B cell (primary cell): ENCODE measurements at regions not wholly inside any gene's neighbourhood (a gene's known extent, or its start where the extent isn't known, plus 50 kb on each side); places are given as distances from the start of the nearest gene placed in this dataset.

Experiments used
- EZH2 ChIP-seq: IDR thresholded peaks from 2 replicates; pipeline ENCODE4 v1.6.1; 2012; ENCODE audit warnings: borderline replicate concordance, low read depth, mild to moderate bottlenecking, moderate library complexity, low read length; ENCODE audit not compliant: insufficient read depth, poor library complexity, severe bottlenecking
- TF ChIP-seq, protein P1 (sequence below): fragments of 200-600 bp; IDR thresholded peaks from one replicate; pipeline ENCODE4 v1.8.0; 2022; ENCODE audit warnings: antibody characterized with exemption, mild to moderate bottlenecking

- TF ChIP-seq, protein P1, sequence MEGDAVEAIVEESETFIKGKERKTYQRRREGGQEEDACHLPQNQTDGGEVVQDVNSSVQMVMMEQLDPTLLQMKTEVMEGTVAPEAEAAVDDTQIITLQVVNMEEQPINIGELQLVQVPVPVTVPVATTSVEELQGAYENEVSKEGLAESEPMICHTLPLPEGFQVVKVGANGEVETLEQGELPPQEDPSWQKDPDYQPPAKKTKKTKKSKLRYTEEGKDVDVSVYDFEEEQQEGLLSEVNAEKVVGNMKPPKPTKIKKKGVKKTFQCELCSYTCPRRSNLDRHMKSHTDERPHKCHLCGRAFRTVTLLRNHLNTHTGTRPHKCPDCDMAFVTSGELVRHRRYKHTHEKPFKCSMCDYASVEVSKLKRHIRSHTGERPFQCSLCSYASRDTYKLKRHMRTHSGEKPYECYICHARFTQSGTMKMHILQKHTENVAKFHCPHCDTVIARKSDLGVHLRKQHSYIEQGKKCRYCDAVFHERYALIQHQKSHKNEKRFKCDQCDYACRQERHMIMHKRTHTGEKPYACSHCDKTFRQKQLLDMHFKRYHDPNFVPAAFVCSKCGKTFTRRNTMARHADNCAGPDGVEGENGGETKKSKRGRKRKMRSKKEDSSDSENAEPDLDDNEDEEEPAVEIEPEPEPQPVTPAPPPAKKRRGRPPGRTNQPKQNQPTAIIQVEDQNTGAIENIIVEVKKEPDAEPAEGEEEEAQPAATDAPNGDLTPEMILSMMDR: no peak
- TF ChIP-seq EZH2: no peak
Observed at GRCh38 chr11:131204765-131205380, 165.5 kb upstream of the NTM start.
